ENCODE measurements at regions not wholly inside any gene's neighbourhood (a gene's known extent, or its start where the extent isn't known, plus 50 kb on each side); places are given as distances from the start of the nearest gene placed in this dataset.

- H3K27me3 ChIP-seq (ENCODE audit: insufficient read depth, low read length) = no peaks in the 10 kb centered on the region
- no peaks in the 10 kb centered on the region for H3K36me3 ChIP-seq (ENCODE audit: control insufficient read depth in 1 of 2, insufficient read depth in 2 of 2, low read length in 2 of 2)
- H4K12ac ChIP-seq (ENCODE audit: low read depth, low read length) = no peak overlapping the region
- H3K4me1 ChIP-seq (ENCODE audit: control insufficient read depth in 1 of 2, insufficient read depth in 2 of 2, low read length in 2 of 2) = peaks cover 0 to 3% of the 10 kb centered on the region in 2 experiments
- H2BK12ac ChIP-seq (ENCODE audit: low read length) = no peak overlapping the region
- H3K4me2 ChIP-seq (ENCODE audit: low read length) = no peak overlapping the region
- no peak for DNase-seq
- no peak overlapping the region for H2BK120ac ChIP-seq (ENCODE audit: insufficient read depth, low read length, poor library complexity)
- no peaks in the 10 kb centered on the region for H3K79me1 ChIP-seq (ENCODE audit: low read length)
- no peaks in the 10 kb centered on the region for H3K9me3 ChIP-seq (ENCODE audit: insufficient read depth, low read depth, low read length)
- no peak overlapping the region for H3K23ac ChIP-seq (ENCODE audit: low read length)
- H3K4ac ChIP-seq (ENCODE audit: low read depth, low read length) = no peak overlapping the region
- no peak overlapping the region for H3K9ac ChIP-seq (ENCODE audit: low read length)
- H3K79me2 ChIP-seq (ENCODE audit: control insufficient read depth, insufficient read depth, low read length, poor library complexity) = no peaks in the 10 kb centered on the region
- no peak overlapping the region for H3K4me3 ChIP-seq (ENCODE audit: low read depth, low read length)
- no peak overlapping the region for H2BK5ac ChIP-seq (ENCODE audit: low read depth, low read length, poor library complexity)
- no peak overlapping the region for H3K18ac ChIP-seq (ENCODE audit: low read length)
- no peak overlapping the region for H2AK5ac ChIP-seq (ENCODE audit: low read length)
- no peak overlapping the region for H3K27ac ChIP-seq (ENCODE audit: low read depth, low read length)
- H3K14ac ChIP-seq (ENCODE audit: low read length) = no peak overlapping the region
- H2AFZ ChIP-seq (ENCODE audit: insufficient read depth, low read length, poor library complexity) = no peak overlapping the region
- no peak overlapping the region for H4K8ac ChIP-seq (ENCODE audit: low read depth, low read length)
- WGBS (ENCODE audit: extremely low coverage, insufficient coverage, insufficient read length) = no CpG with 5 or more reads among the region's 8 CpGs
- H4K91ac ChIP-seq (ENCODE audit: low read depth, low read length) = no peak overlapping the region
Observed at GRCh38 chr4:20087522-20087911, 164.2 kb upstream of the SLIT2 start.

- Histone ChIP-seq H3K27me3 (ENCODE audit: insufficient read depth, low read length) (no peaks in the 10 kb centered on the region), H2BK5ac (ENCODE audit: low read depth, low read length, poor library complexity) (no peak overlapping the region), H3K27ac (ENCODE audit: low read depth, low read length) (no peak overlapping the region), H3K4me2 (ENCODE audit: low read length) (no peak overlapping the region), H4K91ac (ENCODE audit: low read depth, low read length) (no peak overlapping the region), H3K18ac (ENCODE audit: low read length) (no peak overlapping the region), H2AFZ (ENCODE audit: insufficient read depth, low read length, poor library complexity) (no peak overlapping the region), H4K8ac (ENCODE audit: low read depth, low read length) (no peak overlapping the region), H3K4me1 (ENCODE audit: control insufficient read depth in 1 of 2, insufficient read depth in 2 of 2, low read length in 2 of 2) (peaks cover 0 to 3% of the 10 kb centered on the region in 2 experiments), H3K79me2 (ENCODE audit: control insufficient read depth, insufficient read depth, low read length, poor library complexity) (no peaks in the 10 kb centered on the region), H3K9me3 (ENCODE audit: insufficient read depth, low read depth, low read length) (no peaks in the 10 kb centered on the region), H3K79me1 (ENCODE audit: low read length) (no peaks in the 10 kb centered on the region), H3K9ac (ENCODE audit: low read length) (no peak overlapping the region), H4K12ac (ENCODE audit: low read depth, low read length) (no peak overlapping the region), H2AK5ac (ENCODE audit: low read length) (no peak overlapping the region), H3K23ac (ENCODE audit: low read length) (no peak overlapping the region), H3K4me3 (ENCODE audit: low read depth, low read length) (no peak overlapping the region), H3K4ac (ENCODE audit: low read depth, low read length) (no peak overlapping the region), H3K36me3 (ENCODE audit: control insufficient read depth in 1 of 2, insufficient read depth in 2 of 2, low read length in 2 of 2) (no peaks in the 10 kb centered on the region), H3K14ac (ENCODE audit: low read length) (no peak overlapping the region), H2BK120ac (ENCODE audit: insufficient read depth, low read length, poor library complexity) (no peak overlapping the region), H2BK12ac (ENCODE audit: low read length) (no peak overlapping the region)
- no CpG with 5 or more reads among the region's 6 CpGs for WGBS (ENCODE audit: extremely low coverage, insufficient coverage, insufficient read length)
- DNase-seq = peak; percentile 6 to 55
Observed at GRCh38 chr4:20086799-20087521, 164.7 kb upstream of the SLIT2 start.

GRCh38 chr4:20086067-20086798 is 165.5 kb upstream of the SLIT2 start:
- Histone ChIP-seq H4K12ac (ENCODE audit: low read depth, low read length) (no peak overlapping the region), H3K4ac (ENCODE audit: low read depth, low read length) (no peak overlapping the region), H3K27me3 (ENCODE audit: insufficient read depth, low read length) (no peaks in the 10 kb centered on the region), H3K9ac (ENCODE audit: low read length) (no peak overlapping the region), H2AK5ac (ENCODE audit: low read length) (no peak overlapping the region), H2BK5ac (ENCODE audit: low read depth, low read length, poor library complexity) (no peak overlapping the region), H3K79me1 (ENCODE audit: low read length) (no peaks in the 10 kb centered on the region), H3K23ac (ENCODE audit: low read length) (no peak overlapping the region), H3K14ac (ENCODE audit: low read length) (no peak overlapping the region), H2BK12ac (ENCODE audit: low read length) (no peak overlapping the region), H3K27ac (ENCODE audit: low read depth, low read length) (no peak overlapping the region), H3K4me3 (ENCODE audit: low read depth, low read length) (no peak overlapping the region), H2AFZ (ENCODE audit: insufficient read depth, low read length, poor library complexity) (no peak overlapping the region), H3K4me1 (ENCODE audit: control insufficient read depth in 1 of 2, insufficient read depth in 2 of 2, low read length in 2 of 2) (peaks cover 0 to 3% of the 10 kb centered on the region in 2 experiments), H3K9me3 (ENCODE audit: insufficient read depth, low read depth, low read length) (no peaks in the 10 kb centered on the region), H3K36me3 (ENCODE audit: control insufficient read depth in 1 of 2, insufficient read depth in 2 of 2, low read length in 2 of 2) (no peaks in the 10 kb centered on the region), H3K79me2 (ENCODE audit: control insufficient read depth, insufficient read depth, low read length, poor library complexity) (no peaks in the 10 kb centered on the region), H4K8ac (ENCODE audit: low read depth, low read length) (no peak overlapping the region), H4K91ac (ENCODE audit: low read depth, low read length) (no peak overlapping the region), H3K4me2 (ENCODE audit: low read length) (no peak overlapping the region), H3K18ac (ENCODE audit: low read length) (no peak overlapping the region), H2BK120ac (ENCODE audit: insufficient read depth, low read length, poor library complexity) (no peak overlapping the region)
- no peak for DNase-seq
- no CpG with 5 or more reads among the region's 6 CpGs for WGBS (ENCODE audit: extremely low coverage, insufficient coverage, insufficient read length)

GRCh38 chr4:20085653-20086052 is 166.1 kb upstream of the SLIT2 start:
- H3K9ac ChIP-seq (ENCODE audit: low read length) = no peak overlapping the region
- no peak overlapping the region for H4K91ac ChIP-seq (ENCODE audit: low read depth, low read length)
- no peaks in the 10 kb centered on the region for H3K36me3 ChIP-seq (ENCODE audit: control insufficient read depth in 1 of 2, insufficient read depth in 2 of 2, low read length in 2 of 2)
- no peak overlapping the region for H3K27ac ChIP-seq (ENCODE audit: low read depth, low read length)
- no peaks in the 10 kb centered on the region for H3K79me1 ChIP-seq (ENCODE audit: low read length)
- H3K4me1 ChIP-seq (ENCODE audit: control insufficient read depth in 1 of 2, insufficient read depth in 2 of 2, low read length in 2 of 2) = peaks cover 0 to 3% of the 10 kb centered on the region in 2 experiments
- no peak for DNase-seq
- H2BK12ac ChIP-seq (ENCODE audit: low read length) = no peak overlapping the region
- H3K4me2 ChIP-seq (ENCODE audit: low read length) = no peak overlapping the region
- no peak overlapping the region for H3K14ac ChIP-seq (ENCODE audit: low read length)
- no peaks in the 10 kb centered on the region for H3K9me3 ChIP-seq (ENCODE audit: insufficient read depth, low read depth, low read length)
- no peak overlapping the region for H2BK120ac ChIP-seq (ENCODE audit: insufficient read depth, low read length, poor library complexity)
- no peak overlapping the region for H2BK5ac ChIP-seq (ENCODE audit: low read depth, low read length, poor library complexity)
- H2AFZ ChIP-seq (ENCODE audit: insufficient read depth, low read length, poor library complexity) = no peak overlapping the region
- H3K4ac ChIP-seq (ENCODE audit: low read depth, low read length) = no peak overlapping the region
- no peaks in the 10 kb centered on the region for H3K27me3 ChIP-seq (ENCODE audit: insufficient read depth, low read length)
- no peak overlapping the region for H3K18ac ChIP-seq (ENCODE audit: low read length)
- H3K79me2 ChIP-seq (ENCODE audit: control insufficient read depth, insufficient read depth, low read length, poor library complexity) = no peaks in the 10 kb centered on the region
- no peak overlapping the region for H2AK5ac ChIP-seq (ENCODE audit: low read length)
- H3K23ac ChIP-seq (ENCODE audit: low read length) = no peak overlapping the region
- H4K8ac ChIP-seq (ENCODE audit: low read depth, low read length) = no peak overlapping the region
- H4K12ac ChIP-seq (ENCODE audit: low read depth, low read length) = no peak overlapping the region
- no peak overlapping the region for H3K4me3 ChIP-seq (ENCODE audit: low read depth, low read length)
- WGBS (ENCODE audit: extremely low coverage, insufficient coverage, insufficient read length) = no CpG with 5 or more reads among the region's 1 CpG
